HG03139 (cell line): ENCODE measurements at regions not wholly inside any gene's neighbourhood (a gene's known extent, or its start where the extent isn't known, plus 50 kb on each side); places are given as distances from the start of the nearest gene placed in this dataset.
A peak's percentile ranks its signal among the peaks of the same experiment; 100 is the strongest.
"Not testable (repeated sequence)": the region's sequence is repeated elsewhere in the genome, so short reads cannot be mapped to it uniquely, and the experiment has no call there.

Source experiments
- ATAC-seq: cut with Tn5 transposase; IDR thresholded peaks from one replicate; pipeline ENCODE4 v1.9.1; 2021; ENCODE audit not compliant: unreplicated experiment

DNA sequence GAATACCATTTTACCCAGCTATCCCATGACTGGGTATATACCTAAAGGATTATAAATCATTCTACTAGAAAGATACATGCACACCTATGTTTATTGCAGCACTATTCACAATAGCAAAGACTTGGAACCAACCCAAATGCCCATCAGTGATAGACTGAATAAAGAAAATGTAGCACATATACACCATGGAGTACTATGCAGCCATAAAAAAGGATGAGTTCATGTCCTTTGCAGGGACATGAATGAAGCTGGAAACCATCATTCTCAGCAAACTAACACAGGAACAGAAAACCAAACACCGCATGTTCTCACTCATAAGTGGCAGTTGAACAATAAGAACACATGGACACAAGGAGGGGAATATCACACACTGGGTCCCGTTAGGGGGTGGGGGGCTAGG is 191.9 kb upstream of the POU5F2 start:
- not testable (repeated sequence) for ATAC-seq

DNA sequence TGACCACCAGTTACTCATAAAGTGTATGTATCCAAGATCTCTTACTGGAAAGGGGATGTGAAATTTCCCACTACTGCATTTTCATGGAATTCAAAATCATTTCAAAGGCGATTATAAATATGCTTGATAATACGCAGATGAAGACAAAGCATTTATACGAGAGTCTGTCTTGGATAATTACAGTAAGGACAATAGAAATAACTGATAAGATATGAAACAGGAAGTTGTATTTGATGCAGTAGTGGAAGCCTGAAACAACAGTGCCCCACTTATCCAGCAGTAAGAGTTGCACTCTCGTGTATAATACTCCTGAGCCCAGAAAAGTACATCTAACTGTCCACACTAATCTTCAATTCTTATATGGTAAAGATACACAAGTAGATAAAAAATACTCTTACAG is 188.7 kb upstream of the POU5F2 start:
- ATAC-seq = no peak

DNA sequence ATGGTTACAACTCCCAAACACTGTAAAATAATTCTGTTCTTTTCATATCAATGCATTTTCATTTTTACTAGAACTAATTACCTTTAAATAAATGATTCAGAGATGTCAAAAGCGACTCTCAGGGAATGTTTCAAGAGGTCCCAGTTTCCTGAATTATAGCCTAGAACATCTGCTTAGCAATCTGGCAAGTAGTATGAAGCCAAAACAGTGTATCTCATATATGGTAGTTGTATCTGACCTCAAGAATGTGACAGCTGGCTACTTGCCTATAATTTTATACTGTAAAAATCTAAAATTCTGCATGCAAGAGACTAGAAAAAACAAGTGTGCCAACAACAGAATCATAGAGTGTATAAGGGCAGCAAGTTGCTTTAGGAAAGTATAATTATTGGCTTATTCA is 187.7 kb upstream of the POU5F2 start:
- no peak for ATAC-seq

DNA sequence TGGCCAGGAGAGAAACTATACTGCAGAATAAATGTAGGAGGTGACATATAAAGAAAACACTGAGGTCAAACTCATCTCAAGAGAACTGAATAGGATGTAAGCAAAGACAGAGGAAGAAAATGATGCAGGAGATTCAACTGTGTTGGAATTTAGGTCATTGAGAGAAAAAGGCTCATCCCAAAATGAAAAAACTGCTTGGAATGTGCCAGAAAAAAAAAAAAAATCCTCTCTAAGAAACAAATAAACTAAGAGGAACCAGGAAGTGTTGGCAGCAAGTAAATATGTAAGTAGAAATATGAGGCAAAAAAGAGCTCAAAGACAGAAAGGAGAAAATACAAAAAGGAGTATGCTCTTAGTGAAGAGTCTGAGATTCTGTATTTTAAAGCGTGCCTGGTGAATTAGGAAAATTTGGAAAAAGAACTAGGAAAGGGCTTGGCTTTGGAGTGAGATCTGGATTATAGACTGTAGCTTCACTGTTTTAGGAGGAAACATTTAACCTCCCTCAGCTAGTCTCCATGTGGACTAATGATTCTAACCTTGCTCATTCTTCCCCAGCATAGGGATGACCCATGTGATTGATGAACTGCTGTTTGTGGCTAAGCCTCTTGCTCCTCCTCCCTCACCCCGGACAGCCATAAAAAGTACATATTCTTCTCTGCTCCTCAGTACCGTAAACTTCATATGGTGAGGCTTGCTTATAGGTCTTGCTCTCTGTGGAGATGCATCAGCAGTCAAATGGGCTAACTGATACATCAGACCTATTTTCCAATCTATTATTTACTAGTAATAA is 185.6 kb upstream of the POU5F2 start:
- ATAC-seq = no peak

DNA sequence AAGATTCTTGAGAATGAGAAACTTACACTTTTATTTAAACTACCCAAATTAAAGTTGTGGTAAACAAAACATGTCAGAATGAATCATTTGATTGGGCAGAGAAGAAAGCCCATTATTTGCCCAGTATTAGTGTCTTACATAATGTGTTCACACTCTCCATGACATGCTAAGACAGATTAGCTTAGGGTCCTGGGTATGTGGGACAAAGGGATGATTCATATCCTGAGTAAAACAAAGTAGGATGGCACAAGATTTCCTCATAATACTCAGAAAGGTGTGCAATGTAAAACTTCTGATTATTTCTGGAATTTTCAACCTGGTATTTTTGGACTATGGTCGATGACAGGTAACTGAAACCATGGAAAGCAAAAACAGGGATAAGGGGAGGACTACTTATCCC is 183.9 kb upstream of the POU5F2 start:
- ATAC-seq = no peak

DNA sequence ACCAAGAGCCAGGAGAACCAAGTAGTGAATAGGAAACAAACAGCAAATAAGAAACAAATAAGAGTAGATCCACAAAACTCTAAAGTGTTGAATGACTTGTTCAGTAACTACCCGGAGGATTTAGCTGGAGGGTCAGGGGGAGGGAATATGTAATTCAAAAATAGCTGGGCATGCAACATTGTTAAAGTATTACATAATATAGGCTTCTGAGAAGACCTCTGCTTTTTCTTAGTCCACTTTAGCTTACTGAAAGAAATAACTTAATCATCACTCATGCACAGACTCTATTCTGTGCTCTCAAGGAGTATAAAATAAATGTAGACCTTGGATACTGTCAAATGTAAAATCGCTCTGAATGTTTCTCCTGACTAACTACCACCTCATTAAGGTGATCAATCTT is 183.2 kb upstream of the POU5F2 start:
- no peak for ATAC-seq

DNA sequence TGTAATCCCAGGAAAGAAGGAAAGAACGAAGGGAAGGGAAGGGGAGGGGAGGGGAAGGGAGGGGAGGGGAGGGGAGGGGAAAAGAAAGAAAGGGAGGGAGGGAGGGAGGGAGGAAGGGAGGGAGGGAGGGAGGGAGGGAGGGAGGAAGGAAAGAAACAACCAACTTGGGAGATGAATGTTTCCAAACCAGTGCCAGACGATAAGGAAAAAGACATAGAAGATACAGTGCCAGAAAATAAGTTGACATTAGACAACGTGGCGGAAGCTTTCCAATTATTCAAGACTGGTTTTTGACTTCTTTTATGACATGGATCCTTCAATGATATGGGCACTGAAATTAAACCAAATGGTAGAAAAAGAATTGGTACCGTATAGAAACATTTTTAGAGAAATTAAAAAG is 181.2 kb upstream of the POU5F2 start:
- no peak for ATAC-seq

DNA sequence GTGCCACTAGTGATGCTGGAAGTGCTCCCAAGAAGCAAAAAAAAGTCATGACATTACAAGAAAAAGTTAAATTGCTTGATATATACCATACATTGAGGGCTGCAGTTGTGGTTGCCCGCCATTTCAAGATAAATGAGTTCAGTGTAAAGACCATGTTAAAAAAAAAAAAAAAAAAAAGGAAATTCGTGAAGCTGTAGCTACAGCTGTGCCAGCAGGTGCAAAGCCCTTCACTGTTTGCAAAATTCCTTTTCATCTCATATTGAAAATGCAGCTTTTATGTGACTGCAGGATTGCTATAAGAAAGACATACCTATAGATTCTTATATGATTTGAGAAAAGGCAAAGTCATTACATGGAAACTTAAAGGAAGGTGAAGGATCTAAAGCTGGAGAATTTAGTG is 179.6 kb upstream of the POU5F2 start:
- ATAC-seq = no peak

DNA sequence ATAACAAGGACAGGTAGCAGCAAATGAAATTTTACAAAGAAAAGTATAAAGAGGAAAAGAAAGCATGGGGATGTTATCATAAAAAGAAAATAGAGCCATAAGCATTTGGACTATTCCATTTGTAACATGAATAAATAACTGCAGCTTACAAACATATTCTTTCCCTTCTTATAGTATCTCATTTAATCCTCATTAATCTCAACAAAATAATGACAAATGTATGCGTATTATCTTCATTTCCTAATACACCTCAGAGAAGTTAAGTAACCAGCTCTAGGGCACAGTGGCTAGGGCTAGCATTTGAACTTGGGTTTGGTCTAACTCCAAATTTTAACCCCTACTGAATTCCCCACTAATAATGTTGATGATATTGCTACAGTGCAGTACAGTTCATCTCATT is 175.5 kb upstream of the POU5F2 start:
- ATAC-seq = no peak

DNA sequence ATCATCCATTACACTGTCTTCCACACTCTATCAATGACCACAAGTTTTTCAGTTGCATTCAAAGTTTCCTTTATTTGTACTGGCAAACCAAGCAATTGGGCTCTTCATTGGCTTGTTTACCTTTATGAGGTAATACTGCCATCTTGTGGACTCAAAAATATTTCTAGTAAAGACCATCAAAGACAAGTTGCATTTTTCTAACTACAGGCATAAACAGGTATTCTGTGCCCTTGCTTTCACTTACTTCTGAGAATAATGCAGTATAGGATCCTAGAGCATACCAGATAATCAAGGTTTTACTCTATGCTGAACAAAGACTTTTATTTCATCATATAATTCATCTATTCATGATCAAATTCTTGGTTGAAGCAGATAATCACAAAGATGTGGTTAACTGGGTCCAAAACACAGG is 173.7 kb upstream of the POU5F2 start:
- ATAC-seq = no peak

DNA sequence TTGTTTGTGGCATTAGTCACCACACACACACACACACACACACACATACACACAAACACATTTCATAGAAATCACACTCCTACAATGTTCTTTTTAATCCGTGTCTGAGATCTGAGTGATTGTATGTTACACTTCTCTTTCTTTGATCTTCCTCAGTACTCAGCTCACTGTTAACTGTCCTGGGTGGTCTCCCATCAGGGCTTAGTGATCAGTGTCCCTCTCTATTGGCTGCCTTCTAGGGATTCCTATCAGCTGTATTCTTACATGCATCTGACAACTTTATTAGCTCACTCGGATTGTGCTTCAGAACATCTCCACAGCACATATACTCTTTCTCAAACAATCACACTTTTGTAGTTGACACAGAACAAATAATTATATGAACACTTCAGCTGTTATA is 170.2 kb upstream of the POU5F2 start:
- ATAC-seq = no peak

DNA sequence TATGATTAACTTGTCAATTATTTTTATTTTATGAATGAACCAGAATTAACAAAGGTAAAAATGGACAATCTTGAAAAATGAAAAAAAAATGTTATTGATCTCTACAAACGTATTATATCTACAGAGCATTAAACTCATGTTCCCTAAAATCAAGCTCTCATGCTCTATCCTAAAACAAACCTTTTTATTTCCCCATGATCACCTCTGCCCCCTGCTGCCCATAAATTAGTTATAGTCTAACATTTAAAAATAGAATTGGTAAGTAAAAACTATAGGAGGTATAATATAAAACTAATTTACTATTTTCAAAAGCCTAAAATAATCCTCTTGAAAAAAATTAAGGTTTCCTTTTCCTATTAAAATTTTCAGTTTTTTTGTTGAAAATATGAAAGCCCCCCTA is 168.0 kb upstream of the POU5F2 start:
- ATAC-seq = no peak

DNA sequence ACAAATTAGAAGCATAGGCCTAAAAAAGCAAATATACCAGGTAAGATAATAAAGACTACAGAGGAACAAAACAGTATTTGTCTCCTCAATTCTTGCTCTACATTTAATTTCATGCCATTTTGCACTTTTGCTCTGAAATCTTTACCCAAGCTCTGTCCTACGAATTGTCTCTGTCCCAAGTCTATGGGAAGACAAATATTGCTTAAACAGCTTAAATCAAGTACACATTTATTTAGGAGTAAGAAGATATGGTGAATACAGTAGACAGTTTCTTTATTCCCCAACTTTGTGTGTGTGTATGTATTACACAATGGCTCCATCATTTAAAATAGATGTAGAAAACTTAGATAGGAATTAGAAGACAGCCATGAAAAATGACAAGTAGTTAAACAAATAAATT is 163.5 kb upstream of the POU5F2 start:
- ATAC-seq = no peak

DNA sequence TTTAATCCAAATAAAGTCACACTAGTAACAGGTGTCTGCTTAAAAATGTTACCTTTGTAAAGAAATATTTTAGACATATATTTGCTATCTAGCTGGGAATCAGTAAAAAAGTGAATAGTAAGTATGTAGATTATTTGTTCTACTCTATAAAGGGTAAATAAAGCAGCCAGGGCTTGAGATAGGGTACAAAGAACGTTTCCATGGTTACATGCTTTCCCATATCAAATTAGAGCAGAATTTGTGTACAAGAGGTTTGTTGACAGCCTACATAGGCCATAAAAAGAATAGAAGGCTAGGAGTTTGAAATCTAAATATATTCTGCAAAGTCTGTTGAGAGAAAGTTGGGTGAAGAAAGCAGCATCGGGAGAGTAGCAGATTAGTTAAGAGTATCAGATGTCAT is 160.9 kb upstream of the POU5F2 start:
- no peak for ATAC-seq

DNA sequence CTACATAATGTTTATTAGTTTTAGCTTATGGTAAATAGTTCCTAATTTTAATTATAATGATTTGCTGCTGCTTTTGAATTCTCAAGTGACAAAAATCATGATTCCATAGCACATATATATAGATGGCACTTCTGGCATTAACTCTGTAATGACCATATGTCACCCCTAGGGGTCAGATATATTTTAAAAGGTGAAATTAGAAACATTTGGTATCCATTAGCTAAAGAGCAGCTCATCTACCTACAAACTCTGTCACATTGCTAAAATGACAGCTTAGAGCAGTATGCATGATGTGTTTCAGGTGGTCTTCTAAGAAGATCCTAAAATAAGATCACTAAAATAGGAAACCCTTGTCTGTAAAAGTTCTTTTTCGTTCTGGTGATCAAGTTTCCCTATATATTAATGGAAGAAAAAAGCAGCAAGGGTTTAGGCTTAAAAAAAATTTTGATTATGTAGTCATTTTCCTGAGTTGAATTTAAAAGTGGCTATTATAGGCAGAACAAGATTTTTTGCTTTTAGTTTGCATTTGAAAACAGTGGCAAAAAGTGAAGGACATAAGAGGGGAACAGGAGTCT is 157.7 kb upstream of the POU5F2 start:
- ATAC-seq = peak; percentile 76

DNA sequence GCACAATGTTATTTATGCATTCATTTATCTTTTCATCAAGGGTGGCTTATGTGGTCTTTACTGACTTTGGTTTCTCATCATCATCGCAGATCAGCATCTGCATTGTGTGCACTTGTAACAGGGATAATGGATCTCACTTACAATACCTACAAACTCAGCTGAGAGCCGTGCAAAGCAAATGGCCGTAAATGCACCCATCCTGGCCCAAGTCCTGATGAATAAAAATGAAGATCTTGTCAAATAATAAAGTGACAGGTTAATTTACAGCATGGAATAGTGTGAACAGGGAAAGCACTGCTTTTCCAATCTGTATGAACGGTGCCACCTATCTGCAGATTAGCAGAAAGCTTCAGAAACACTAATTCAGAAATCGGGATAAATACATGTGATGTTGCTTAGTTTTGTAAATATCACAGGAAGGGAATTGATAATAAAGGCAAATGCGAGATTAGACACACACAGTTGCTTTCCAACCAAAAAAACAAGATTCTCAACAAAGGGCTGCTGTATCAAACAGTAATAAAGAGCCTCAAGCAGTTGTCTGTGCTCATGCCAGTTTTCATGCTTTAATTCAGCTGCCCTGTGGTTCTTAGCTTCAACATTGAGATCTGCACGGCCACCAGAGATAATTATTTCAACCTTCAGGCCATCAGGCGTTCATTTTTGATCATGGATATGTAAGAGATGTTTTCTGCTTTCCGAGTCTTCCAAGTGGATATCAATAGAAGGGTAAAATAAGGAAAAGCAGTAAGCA is 153.4 kb upstream of the POU5F2 start:
- no peak for ATAC-seq

DNA sequence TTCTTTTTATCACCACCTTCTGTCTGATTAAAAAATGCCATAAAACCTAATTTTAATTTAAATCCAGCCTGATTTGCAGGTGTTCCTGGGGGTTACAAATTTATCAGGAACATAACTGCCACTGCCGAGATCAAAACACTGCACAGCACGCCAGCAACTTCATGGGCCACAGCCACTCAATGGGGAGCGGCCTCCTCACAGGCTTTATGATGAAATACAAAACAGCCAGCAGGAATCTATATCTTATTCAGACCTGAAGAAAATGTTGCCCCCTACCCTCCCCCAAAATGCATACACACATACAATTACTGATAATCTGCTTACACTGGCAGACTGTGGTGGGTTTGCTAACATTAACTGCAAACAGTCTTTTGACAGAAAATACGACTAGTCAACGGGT is 151.7 kb upstream of the POU5F2 start:
- no peak for ATAC-seq

DNA sequence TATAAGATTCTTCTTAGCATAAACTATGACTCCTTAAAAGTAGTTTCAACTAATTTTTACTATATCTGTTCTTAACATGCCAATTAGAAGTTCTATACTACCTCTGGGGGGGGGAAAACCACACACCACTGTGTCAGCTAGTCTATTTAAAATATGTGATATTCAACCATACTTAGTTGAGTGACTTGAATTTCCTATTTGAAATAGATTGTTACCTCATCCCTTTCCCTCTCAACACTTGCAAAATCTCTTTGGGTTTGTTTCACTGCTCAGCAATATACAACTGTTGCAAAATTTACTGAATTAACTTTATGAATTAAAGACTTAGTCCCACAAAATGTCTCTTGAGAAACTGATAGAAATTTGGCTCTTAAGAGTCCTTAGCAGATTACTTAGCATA is 151.1 kb upstream of the POU5F2 start:
- no peak for ATAC-seq

DNA sequence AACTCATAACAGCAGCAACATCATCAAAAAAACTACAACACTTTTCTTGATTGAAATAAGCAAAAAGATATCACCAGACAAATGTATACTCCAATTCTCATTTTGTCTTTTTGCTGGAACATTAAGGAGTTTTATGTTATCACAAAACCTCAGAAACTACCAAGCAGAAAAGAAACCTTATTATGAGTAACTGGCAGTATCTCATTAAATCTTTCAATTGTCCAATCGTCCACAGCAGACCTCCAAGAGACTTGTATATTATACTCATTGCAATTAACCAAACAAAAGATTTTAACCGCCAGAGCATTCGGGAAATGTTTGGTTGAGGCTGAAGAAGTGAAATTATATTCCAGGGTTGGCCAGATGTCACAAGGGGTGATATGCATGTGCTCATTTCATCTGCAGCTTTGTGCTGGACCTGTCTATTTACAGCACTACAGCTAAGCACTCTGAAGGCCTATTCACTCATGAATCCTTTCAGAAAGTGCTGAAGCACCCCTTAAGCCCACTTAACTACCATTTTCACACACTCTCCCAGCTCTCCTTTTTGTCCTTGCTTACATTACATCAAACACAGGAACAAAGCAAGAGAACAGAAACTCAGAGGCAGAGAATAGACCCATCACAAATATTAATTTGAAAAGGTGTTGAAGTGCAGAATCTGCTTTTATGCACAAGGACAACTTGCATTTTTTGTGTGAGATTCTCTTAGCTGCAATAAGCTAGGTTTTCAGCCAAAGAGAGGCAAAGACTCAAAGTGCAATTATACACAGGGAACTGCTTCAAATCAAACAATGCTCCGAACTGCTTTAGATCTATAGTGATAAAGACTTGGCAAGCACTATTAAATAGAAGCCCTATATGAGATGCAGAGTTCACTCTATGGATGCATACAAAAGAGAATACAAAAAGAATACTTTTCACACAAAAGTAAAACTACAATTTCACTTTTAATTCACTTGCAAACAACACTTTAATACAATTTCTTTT is 150.4 kb upstream of the POU5F2 start:
- ATAC-seq = no peak

DNA sequence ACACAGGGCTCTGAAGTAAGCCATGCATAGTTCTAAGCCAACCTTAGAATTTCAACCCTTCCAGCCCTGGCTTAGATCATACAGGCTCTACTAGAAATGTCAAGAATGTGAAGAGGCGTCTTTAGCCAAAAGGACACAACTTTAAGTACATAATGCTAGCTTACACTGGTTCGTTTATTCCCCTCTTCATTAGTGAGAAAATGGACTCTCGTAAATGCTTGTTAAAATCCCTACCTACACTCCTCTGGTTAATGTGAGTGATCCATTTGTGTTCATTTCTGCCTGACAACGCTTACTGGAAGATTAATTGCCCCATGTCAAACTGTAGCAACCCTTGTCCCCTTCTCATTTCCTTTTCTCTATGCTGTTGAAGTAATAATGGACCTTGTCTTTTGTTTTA is 149.3 kb upstream of the POU5F2 start:
- ATAC-seq = no peak

DNA sequence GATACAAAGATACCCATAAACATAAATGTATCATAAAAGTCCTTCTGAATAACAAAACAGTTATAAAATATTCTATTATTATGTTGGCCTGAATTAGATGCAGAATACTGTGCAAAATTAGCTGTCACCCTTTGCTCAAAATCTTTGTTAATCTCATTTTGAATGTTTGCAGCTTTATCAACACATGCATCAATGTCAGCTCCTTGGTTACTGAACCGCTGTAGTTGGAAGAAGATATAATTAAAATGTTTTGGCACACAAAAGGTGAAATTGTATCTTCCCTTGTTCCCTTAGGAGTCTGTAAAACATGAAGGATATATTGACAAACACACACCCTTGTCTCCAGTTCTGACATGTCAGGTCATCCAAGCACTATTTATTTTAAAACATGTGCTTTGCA is 146.3 kb upstream of the POU5F2 start:
- no peak for ATAC-seq
